A673 (cell line): ENCODE measurements at regions not wholly inside any gene's neighbourhood (a gene's known extent, or its start where the extent isn't known, plus 50 kb on each side); places are given as distances from the start of the nearest gene placed in this dataset.

Experiments used
- BruUV-seq: library from RNA; stranded (reverse); fragments of 400-500 nt; replicated peaks from 2 replicates; lab custom pipeline; 2021; lab: Mats Ljungman, UMichigan
- CTCF ChIA-PET: fragments of 300-600 bp; sonication (Branson Sonifier 250); formaldehyde crosslinking; loops from one replicate; lab custom pipeline; 2022; ENCODE audit warnings: antibody characterized with exemption; lab: Charles Lee
- POLR2A ChIA-PET: fragments of 300-600 bp; sonication (Branson Sonifier 250); formaldehyde crosslinking; loops from one replicate; lab custom pipeline; 2022; ENCODE audit warnings: antibody characterized with exemption; ENCODE audit not compliant: low non-redundant PET; lab: Charles Lee
- DNase-seq: peaks from one replicate; pipeline ENCODE4 v3.0.0-alpha.2; 2015; ENCODE audit warnings: low spot score
- H3K27ac ChIP-seq: fragments of 200-600 bp; sonication (generic); 2 replicates; pipeline ENCODE4 v1.5.1; 2016; ENCODE audit warnings: mixed run types, low read depth, mild to moderate bottlenecking, mixed read lengths, antibody characterized with exemption, low read length; ENCODE audit not compliant: poor library complexity, severe bottlenecking
- H3K27me3 ChIP-seq: fragments of 200-600 bp; sonication (generic); replicated peaks from 2 replicates; pipeline ENCODE4 v1.6.1; 2017; ENCODE audit warnings: mixed run types, low read depth, mild to moderate bottlenecking, mixed read lengths, antibody characterized with exemption, low read length; ENCODE audit not compliant: insufficient read depth, poor library complexity
- H3K36me3 ChIP-seq: fragments of 200-600 bp; sonication (generic); 2 replicates; pipeline ENCODE4 v1.6.1; 2016; ENCODE audit warnings: mixed run types, mild to moderate bottlenecking, mixed read lengths, antibody characterized with exemption, low read length; ENCODE audit not compliant: insufficient read depth, poor library complexity, severe bottlenecking
- H3K4me1 ChIP-seq: fragments of 200-600 bp; sonication (generic); 2 replicates; pipeline ENCODE4 v1.6.1; 2017; ENCODE audit warnings: mixed run types, mild to moderate bottlenecking, mixed read lengths, antibody characterized with exemption, low read length; ENCODE audit not compliant: insufficient read depth, poor library complexity, severe bottlenecking
- H3K4me3 ChIP-seq: fragments of 200-600 bp; sonication (generic); 2 replicates; pipeline ENCODE4 v1.5.1; 2016; ENCODE audit warnings: low read depth, mixed run types, mild to moderate bottlenecking, mixed read lengths, low read length; ENCODE audit not compliant: poor library complexity, severe bottlenecking
- H3K9me3 ChIP-seq: fragments of 200-600 bp; sonication (generic); 2 replicates; pipeline ENCODE4 v1.6.1; 2016; ENCODE audit warnings: mixed run types, low read depth, mild to moderate bottlenecking, mixed read lengths, antibody characterized with exemption, low read length; ENCODE audit not compliant: poor library complexity, severe bottlenecking
- EZH2 ChIP-seq: fragments of 200-600 bp; sonication (generic); IDR thresholded peaks from 2 replicates; pipeline ENCODE4 v1.6.1; 2017; ENCODE audit warnings: borderline replicate concordance, low read depth, mild to moderate bottlenecking, mixed read lengths, antibody characterized with exemption, low read length; ENCODE audit not compliant: poor library complexity, severe bottlenecking
- intact Hi-C: fragments of 100-400 bp; cut with micrococcal nuclease; formaldehyde crosslinking; loops from one replicate; pipeline ENCODE4 v1.10.0; 2022; ENCODE audit not compliant: unreplicated experiment
- TF ChIP-seq, protein P1 (sequence below): fragments of 300-800, 200-600 bp; sonication (generic); conservative IDR thresholded peaks from 2 replicates; pipeline ENCODE4 v1.5.1; 2017; ENCODE audit warnings: low read depth, mild to moderate bottlenecking, antibody characterized with exemption, low read length, moderate library complexity, mixed read lengths

DNA sequence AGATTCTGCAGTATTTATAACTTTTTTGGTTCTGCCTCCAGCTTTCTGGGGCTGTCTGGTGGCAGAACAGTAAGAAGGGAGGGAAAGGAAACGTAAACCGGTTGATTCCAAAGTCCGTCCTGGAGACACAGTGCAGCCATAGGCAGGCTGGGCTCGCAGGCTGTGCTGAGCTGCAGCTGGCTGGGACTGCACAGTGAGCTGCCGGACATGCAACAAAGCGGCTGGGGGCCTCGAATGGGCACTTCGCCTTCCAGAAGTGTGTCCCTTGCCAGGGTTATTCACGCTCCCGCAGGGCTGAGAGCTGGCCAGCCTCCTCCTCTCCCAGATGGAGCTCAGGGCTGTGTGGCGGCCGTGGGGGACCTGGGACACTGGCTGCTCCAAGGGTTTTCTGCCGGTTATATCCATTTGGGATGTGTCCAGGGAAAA lies 78.1 kb upstream of the CD93 start:
- intact Hi-C loops, result no loop called here
- H3K9me3 ChIP-seq, result no peaks in the 10 kb centered on the region
- CTCF ChIA-PET, result no interaction called here

DNA sequence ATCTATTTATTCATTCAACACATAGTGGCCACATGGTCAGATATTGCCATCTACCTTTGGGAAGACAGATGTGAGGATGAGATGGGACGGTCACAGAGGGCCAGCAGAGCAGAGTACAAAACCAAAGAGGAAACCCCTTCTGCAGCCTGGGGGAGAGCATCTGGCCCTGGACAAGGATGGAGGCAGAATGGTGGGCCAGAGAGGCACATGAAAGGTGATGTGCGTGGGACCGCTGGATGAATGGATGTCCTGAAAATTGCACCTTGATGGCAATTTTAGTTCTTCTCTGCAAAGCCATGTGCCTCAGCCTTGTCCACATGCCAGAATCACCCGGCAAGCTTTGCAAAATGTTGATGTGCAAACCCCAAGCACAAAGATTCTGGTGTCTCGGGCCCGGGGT lies 77.4 kb upstream of the CD93 start:
- Histone ChIP-seq H3K9me3 (no peaks in the 10 kb centered on the region), H3K36me3 (no peaks in the 10 kb centered on the region), H3K27me3 (no peaks in the 10 kb centered on the region), H3K4me1 (peaks cover 9% of the 10 kb centered on the region), H3K27ac (no peak overlapping the region), H3K4me3 (no peak overlapping the region)
- TF ChIP-seq EZH2, result no peak
- TF ChIP-seq, protein P1, sequence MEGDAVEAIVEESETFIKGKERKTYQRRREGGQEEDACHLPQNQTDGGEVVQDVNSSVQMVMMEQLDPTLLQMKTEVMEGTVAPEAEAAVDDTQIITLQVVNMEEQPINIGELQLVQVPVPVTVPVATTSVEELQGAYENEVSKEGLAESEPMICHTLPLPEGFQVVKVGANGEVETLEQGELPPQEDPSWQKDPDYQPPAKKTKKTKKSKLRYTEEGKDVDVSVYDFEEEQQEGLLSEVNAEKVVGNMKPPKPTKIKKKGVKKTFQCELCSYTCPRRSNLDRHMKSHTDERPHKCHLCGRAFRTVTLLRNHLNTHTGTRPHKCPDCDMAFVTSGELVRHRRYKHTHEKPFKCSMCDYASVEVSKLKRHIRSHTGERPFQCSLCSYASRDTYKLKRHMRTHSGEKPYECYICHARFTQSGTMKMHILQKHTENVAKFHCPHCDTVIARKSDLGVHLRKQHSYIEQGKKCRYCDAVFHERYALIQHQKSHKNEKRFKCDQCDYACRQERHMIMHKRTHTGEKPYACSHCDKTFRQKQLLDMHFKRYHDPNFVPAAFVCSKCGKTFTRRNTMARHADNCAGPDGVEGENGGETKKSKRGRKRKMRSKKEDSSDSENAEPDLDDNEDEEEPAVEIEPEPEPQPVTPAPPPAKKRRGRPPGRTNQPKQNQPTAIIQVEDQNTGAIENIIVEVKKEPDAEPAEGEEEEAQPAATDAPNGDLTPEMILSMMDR, result no peak
- ChIA-PET CTCF (no interaction called here), POLR2A (no interaction called here)
- no peak for DNase-seq
- BruUV-seq, result no TSS peak
- intact Hi-C loops, result no loop called here

More for the DNA sequence above, 78.1 kb upstream of the CD93 start:
- H3K36me3 ChIP-seq, result no peaks in the 10 kb centered on the region
- no peak for TF ChIP-seq EZH2
- TF ChIP-seq, protein P1, result no peak
- H3K27me3 ChIP-seq, result no peaks in the 10 kb centered on the region
- POLR2A ChIA-PET, result no interaction called here
- H3K27ac ChIP-seq, result no peak overlapping the region
- H3K4me3 ChIP-seq, result no peak overlapping the region
- DNase-seq, result no peak
- BruUV-seq, result no TSS peak
- peaks cover 9% of the 10 kb centered on the region for H3K4me1 ChIP-seq

DNA sequence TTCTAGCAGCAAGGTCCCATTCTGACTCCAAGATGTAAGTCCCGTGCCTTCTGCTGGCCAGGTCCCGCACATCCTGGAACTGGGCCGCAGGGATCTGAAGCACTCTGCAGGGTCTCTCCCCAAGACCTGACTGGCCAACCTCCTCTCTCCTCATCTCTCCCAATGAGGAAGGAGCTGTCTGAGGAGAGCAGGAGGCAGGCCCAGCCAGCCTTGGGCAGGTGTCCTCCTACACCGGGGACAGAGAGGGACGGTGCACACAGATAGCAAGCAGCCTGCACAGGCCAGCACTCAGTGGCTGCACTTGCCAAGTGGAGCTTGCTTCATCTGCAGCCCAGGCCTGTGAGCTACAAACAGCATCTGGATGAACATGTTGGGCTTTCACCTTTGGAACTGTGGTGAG lies 76.8 kb upstream of the CD93 start:
- Histone ChIP-seq H3K9me3 (no peaks in the 10 kb centered on the region), H3K4me1 (peaks cover 9% of the 10 kb centered on the region), H3K27me3 (no peaks in the 10 kb centered on the region), H3K36me3 (no peaks in the 10 kb centered on the region), H3K4me3 (no peak overlapping the region), H3K27ac (no peak overlapping the region)
- no peak for TF ChIP-seq EZH2
- TF ChIP-seq, protein P1, result no peak
- ChIA-PET POLR2A (no interaction called here), CTCF (no interaction called here)
- intact Hi-C loops, result no loop called here
- BruUV-seq, result no TSS peak
- no peak for DNase-seq
